ENCODE measurements at regions not wholly inside any gene's neighbourhood (a gene's known extent, or its start where the extent isn't known, plus 50 kb on each side); places are given as distances from the start of the nearest gene placed in this dataset.
"Not testable (repeated sequence)": the region's sequence is repeated elsewhere in the genome, so short reads cannot be mapped to it uniquely, and the experiment has no call there.

DNA sequence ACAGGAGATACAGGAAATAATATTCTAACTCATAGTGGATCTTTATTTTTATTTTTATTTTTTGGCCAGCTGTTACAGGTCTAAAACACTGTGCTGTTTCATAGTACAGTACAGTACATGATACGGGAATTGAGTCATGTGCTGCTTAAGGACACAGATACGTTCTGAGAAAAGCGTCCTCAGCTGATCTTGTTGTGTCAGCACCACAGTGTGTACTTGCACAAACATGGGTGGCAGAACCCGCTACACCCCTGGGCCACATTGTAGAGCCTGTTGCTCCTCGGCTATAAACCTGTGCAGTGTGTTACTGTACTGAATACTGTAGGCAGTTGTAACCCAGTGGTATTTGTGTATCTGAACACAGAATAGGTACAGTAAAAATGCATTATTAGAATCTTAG is 183.4 kb downstream of the OR4M2 start:
- DNase-seq = no peak

- DNase-seq = not testable (repeated sequence)
Measured at GRCh38 chr15:22264272-22264671, 183.9 kb downstream of the OR4M2 start.

DNA sequence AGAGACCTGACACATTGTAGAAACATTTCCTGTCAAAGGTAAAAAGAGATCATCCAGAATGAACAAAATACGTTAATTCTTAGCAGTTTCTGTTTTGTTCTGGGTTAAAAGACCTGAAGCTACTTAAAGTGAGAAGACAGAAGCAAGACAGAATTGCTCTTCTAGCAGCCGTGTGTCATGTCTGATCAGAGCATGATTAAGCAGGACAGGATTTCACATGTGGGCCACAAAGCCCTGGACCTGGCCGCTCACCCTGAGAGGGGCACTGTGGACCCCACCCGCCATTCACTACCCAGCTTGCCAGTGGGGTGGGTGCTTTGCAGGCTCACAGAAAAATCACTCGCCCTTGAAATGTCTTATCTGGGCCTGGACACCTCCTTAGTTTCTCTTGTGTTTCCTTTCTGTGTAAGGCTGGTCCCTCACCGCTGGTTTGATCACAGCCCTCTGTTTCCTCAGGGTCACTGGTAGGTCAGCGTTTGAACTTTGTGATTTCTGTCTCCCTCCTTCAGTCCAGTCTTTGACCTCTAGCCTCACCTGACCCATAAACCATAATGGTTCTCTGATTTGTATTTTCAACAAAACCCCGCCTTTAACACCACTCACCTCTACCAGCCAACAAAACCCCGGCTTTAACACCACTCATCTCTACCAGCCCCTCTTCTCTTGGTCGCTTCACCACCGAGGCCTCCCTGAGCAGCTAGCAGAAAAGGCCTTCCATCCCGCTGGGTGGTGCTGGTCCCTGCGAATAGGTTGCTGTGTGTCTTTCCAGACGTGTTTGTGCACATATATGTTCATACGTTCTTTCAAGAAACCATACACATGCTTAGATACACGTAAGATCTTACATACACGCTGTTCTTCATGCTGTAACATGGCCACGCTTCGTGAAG is 185.0 kb downstream of the OR4M2 start:
- peak; percentile 64 for DNase-seq

DNA sequence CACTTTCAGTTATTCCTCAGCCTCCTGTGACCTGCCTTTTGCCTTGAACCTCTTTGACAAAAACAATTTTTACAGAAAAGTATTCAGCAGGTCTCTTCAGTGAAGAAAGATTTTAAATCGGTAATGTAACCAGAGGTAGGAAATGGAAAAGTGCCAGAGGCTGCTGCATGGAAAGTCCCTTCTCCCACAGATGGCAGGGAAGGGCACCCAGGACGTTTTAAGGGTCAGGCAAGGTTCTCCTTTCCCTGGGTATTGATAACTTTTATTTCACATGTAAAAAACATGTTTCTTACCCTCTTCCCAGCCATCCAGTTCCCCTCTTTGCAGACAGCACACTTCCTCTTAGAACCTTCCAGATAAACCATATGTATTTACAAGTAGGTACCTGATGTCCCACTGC is 185.6 kb downstream of the OR4M2 start:
- no peak for DNase-seq

GRCh38 chr15:22267761-22268160 is 187.4 kb downstream of the OR4M2 start:
- no peak for DNase-seq

DNA sequence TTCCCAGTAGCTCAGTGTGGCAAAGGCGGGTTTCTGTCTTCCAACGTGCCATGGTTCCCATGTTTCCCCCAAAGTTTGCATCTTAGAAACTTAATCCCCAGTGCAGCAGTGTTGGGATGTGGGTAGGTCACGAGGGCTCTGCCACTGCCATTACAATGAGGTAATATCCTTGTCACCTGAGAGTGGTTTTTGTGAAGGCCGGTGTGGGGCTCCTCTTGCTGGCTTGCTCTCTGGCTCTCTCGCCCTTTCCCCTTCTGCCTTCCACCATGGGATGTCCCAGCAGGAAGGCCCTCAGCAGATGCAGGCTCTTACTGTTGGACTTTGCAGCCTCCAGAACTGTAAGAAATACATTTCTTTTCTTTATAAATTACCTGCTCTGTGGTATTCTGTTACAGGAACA is 187.9 kb downstream of the OR4M2 start:
- not testable (repeated sequence) for DNase-seq

- DNase-seq = not testable (repeated sequence)
Measured at GRCh38 chr15:22268654-22269053, 188.3 kb downstream of the OR4M2 start.

DNA sequence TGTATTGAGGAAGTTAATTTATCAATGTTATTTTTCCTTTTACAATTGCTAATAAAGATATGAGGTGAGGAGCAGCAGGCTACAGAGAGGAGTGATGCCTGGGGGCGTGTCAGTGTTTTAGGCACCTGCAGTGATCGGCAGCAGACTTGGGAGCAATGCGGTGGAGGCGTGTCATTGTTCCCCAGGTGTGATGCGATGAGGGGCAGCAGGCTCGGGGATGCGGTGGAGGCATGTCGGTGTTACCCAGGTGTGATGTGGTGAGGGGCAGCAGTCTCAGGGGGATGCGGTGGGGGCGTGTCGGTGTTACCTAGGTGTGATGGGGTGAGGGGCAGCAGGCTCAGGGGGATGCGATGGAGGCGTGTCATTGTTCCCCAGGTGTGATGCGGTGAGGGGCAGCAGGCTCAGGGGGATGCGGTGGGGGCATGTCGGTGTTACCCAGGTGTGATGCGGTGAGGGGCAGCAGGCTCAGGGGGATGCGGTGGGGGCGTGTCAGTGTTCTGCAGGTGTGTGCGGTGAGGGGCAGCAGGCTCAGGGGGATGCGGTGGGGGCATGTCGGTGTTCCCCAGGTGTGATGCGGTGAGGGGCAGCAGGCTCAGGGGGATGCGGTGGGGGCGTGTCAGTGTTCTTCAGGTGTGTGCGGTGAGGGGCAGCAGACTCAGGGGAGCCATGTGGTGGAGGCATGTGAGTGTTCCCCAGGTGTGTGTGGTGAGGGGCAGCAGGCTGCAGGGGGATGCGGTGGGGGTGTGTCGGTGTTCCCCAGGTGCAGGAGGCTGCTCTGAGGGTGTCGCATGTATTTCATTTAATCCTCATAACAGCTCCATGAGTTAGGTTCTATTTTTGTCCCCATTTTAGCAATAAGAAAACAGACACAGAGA is 186.2 kb upstream of the GOLGA6L22 start:
- not testable (repeated sequence) for DNase-seq

GRCh38 chr15:22273185-22273584 is 185.5 kb upstream of the GOLGA6L22 start:
- not testable (repeated sequence) for DNase-seq

- DNase-seq = not testable (repeated sequence)
Measured at GRCh38 chr15:22274376-22274775, 184.3 kb upstream of the GOLGA6L22 start.

DNA sequence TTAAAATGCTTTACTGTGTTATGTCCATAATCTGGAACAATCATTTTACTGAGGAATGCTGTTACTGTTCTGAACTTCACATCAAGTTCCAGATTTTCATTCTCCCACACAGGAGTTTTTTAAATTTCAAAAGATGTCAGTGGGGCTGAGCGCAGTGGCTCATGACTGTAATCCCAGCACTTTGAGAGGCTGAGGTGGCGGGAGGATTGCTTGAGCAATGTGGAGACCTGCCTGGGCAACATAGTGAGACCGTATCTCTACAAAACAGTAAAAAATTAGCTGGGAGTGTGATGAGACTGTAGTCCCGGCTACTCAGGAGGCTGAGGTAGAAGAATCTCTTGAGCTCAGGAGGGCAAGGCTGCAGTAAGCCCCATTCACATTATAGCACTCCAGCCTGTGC is 177.9 kb upstream of the GOLGA6L22 start:
- DNase-seq = not testable (repeated sequence)

- DNase-seq = not testable (repeated sequence)
Measured at GRCh38 chr15:22282794-22283533, 175.7 kb upstream of the GOLGA6L22 start.

GRCh38 chr15:22284795-22285420 is 173.8 kb upstream of the GOLGA6L22 start:
- not testable (repeated sequence) for DNase-seq

DNA sequence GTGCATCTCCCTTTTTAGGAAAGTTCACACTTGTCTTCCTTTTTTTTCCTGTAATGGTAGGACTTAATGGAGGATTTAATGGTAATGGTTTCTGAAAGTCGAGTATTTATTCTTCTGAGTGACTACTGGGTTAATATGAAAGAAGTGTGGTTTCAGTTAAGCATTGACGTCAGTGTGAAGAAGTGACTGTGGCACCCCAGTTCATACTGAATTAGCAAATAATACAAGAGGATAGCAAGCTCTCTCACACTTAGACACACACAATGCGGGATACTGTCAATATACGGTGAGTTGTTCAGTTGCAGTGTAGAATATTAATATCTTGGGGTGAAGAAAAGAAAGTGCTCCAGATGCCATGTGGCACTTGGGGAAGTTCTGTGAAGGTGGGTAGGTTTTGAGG is 167.6 kb upstream of the GOLGA6L22 start:
- DNase-seq = not testable (repeated sequence)

DNA sequence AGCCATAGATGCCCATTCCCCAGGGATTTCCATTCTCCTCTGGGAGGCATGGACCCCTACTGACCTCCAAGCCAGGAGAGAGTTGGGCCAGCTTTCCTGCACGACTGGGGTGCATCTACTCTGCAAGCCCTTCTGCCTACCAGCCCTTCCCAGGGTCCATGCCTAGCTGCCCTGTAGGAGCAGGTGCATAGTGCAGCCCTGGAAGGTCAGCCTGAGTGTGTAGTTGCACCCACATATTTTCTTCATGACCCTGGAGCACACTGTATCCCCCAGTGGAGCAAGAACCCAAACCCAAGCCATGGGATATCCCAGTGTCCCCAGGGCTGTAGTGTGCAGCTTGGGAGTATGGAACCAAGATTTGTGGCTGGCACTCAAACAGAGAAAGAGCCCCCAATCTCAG is 155.6 kb upstream of the GOLGA6L22 start:
- not testable (repeated sequence) for DNase-seq
